ENCODE measurements at regions not wholly inside any gene's neighbourhood (a gene's known extent, or its start where the extent isn't known, plus 50 kb on each side); places are given as distances from the start of the nearest gene placed in this dataset.

DNA sequence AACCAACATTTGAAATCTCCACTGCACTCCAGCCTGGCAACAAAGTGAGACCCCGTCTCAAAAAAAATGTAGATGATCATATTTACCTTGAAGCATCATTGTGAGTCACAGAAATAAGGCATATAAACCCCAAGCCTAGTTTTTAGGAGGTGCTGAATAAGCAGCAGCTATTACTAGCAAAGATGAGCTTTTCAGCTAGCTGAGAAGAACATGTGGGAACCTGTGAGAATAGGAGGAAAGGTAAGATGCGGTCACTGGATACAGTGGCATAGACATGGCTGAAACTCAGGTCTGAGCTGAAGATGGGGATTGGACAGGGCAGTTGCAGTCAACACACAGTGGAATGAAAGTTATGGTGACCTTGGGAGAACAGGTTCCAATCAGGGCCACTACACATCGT is 284.3 kb upstream of the IRAK1BP1 start:
- H3K36me3 ChIP-seq (ENCODE audit: insufficient read depth) = no peaks in the 10 kb centered on the region
- no peak overlapping the region for H2AFZ ChIP-seq (ENCODE audit: low read depth)
- H3K4me3 ChIP-seq (IDR thresholded peaks at IDR 0.05; ENCODE audit: insufficient read depth, low read depth, low read length) = no peak overlapping the region
- H3K27ac ChIP-seq = no peak overlapping the region
- no peak overlapping the region for H3K4me2 ChIP-seq
- no peak for TF ChIP-seq CTCF (conservative IDR thresholded peaks at IDR 0.05; ENCODE audit: low read depth, low read length)
- H4K20me1 ChIP-seq (ENCODE audit: insufficient read depth) = no peaks in the 10 kb centered on the region
- no peaks in the 10 kb centered on the region for H3K27me3 ChIP-seq (ENCODE audit: insufficient read depth, low read depth)
- no peaks in the 10 kb centered on the region for H3K79me2 ChIP-seq (ENCODE audit: insufficient read depth, low read depth)
- H3K9ac ChIP-seq = no peak overlapping the region
- H3K4me1 ChIP-seq (ENCODE audit: low read depth, poor library complexity, severe bottlenecking) = peaks cover 11% of the 10 kb centered on the region

- H3K79me2 ChIP-seq (ENCODE audit: insufficient read depth, low read depth) = no peaks in the 10 kb centered on the region
- TF ChIP-seq CTCF (conservative IDR thresholded peaks at IDR 0.05; ENCODE audit: low read depth, low read length) = no peak
- no peak overlapping the region for H3K4me3 ChIP-seq (IDR thresholded peaks at IDR 0.05; ENCODE audit: insufficient read depth, low read depth, low read length)
- no peak overlapping the region for H3K9ac ChIP-seq
- H3K27me3 ChIP-seq (ENCODE audit: insufficient read depth, low read depth) = no peaks in the 10 kb centered on the region
- no peak overlapping the region for H3K4me2 ChIP-seq
- H3K4me1 ChIP-seq (ENCODE audit: low read depth, poor library complexity, severe bottlenecking) = no peaks in the 10 kb centered on the region
- H3K27ac ChIP-seq = no peak overlapping the region
- H2AFZ ChIP-seq (ENCODE audit: low read depth) = no peak overlapping the region
- H3K36me3 ChIP-seq (ENCODE audit: insufficient read depth) = no peaks in the 10 kb centered on the region
- H4K20me1 ChIP-seq (ENCODE audit: insufficient read depth) = no peaks in the 10 kb centered on the region
These were observed 277.9 kb upstream of the IRAK1BP1 start for GRCh38 chr6:78589436-78589835.

DNA sequence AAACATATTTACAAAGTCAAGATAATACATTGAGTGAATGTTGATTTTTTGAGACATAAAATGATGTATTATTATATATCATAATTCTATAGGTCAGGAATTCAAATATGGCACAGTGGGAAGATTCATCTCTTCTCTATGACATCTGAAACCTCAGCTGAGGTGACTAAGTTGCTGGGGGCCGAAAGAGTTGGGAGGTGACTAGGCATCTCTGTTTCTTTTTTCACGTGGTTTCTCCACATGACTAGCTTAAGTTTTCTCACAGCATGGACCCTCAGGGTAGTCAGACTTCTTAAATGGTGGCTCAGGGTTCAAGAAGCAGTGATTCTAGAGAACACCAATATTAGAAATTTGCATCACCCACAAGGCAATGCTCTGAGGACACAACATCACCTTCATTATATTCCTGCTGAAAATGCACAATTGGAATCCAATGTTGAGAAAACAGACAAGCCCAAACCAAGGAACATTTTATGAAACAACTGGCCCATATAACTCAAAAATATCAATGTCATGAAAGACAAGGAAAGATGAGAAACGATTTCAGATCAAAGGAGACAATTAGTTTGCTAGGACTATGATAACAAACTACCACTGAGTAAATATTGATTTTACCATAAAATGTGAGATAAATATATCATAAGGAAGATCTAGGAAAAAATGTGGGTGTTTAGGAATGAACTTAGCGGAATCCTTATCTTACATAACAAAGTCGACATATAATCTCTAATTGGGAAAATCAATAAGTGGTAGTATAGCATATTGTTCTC is 273.3 kb upstream of the IRAK1BP1 start:
- TF ChIP-seq CTCF (conservative IDR thresholded peaks at IDR 0.05; ENCODE audit: low read depth, low read length) = no peak
- H4K20me1 ChIP-seq (ENCODE audit: insufficient read depth) = no peaks in the 10 kb centered on the region
- no peak overlapping the region for H3K27ac ChIP-seq
- H3K9ac ChIP-seq = no peak overlapping the region
- H2AFZ ChIP-seq (ENCODE audit: low read depth) = no peak overlapping the region
- no peaks in the 10 kb centered on the region for H3K27me3 ChIP-seq (ENCODE audit: insufficient read depth, low read depth)
- H3K4me3 ChIP-seq (IDR thresholded peaks at IDR 0.05; ENCODE audit: insufficient read depth, low read depth, low read length) = no peak overlapping the region
- H3K79me2 ChIP-seq (ENCODE audit: insufficient read depth, low read depth) = no peaks in the 10 kb centered on the region
- no peak overlapping the region for H3K4me2 ChIP-seq
- no peaks in the 10 kb centered on the region for H3K36me3 ChIP-seq (ENCODE audit: insufficient read depth)
- no peaks in the 10 kb centered on the region for H3K4me1 ChIP-seq (ENCODE audit: low read depth, poor library complexity, severe bottlenecking)

- H3K4me2 ChIP-seq = no peak overlapping the region
- H3K36me3 ChIP-seq (ENCODE audit: insufficient read depth) = no peaks in the 10 kb centered on the region
- no peaks in the 10 kb centered on the region for H3K27me3 ChIP-seq (ENCODE audit: insufficient read depth, low read depth)
- no peaks in the 10 kb centered on the region for H4K20me1 ChIP-seq (ENCODE audit: insufficient read depth)
- TF ChIP-seq CTCF (conservative IDR thresholded peaks at IDR 0.05; ENCODE audit: low read depth, low read length) = no peak
- no peak overlapping the region for H3K4me3 ChIP-seq (IDR thresholded peaks at IDR 0.05; ENCODE audit: insufficient read depth, low read depth, low read length)
- no peaks in the 10 kb centered on the region for H3K79me2 ChIP-seq (ENCODE audit: insufficient read depth, low read depth)
- H2AFZ ChIP-seq (ENCODE audit: low read depth) = no peak overlapping the region
- H3K27ac ChIP-seq = no peak overlapping the region
- no peaks in the 10 kb centered on the region for H3K4me1 ChIP-seq (ENCODE audit: low read depth, poor library complexity, severe bottlenecking)
- no peak overlapping the region for H3K9ac ChIP-seq
These were observed 272.7 kb upstream of the IRAK1BP1 start for GRCh38 chr6:78594668-78595066.

All from KMS-11 (cell line).